ENCODE measurements at regions not wholly inside any gene's neighbourhood (a gene's known extent, or its start where the extent isn't known, plus 50 kb on each side); places are given as distances from the start of the nearest gene placed in this dataset.

DNA sequence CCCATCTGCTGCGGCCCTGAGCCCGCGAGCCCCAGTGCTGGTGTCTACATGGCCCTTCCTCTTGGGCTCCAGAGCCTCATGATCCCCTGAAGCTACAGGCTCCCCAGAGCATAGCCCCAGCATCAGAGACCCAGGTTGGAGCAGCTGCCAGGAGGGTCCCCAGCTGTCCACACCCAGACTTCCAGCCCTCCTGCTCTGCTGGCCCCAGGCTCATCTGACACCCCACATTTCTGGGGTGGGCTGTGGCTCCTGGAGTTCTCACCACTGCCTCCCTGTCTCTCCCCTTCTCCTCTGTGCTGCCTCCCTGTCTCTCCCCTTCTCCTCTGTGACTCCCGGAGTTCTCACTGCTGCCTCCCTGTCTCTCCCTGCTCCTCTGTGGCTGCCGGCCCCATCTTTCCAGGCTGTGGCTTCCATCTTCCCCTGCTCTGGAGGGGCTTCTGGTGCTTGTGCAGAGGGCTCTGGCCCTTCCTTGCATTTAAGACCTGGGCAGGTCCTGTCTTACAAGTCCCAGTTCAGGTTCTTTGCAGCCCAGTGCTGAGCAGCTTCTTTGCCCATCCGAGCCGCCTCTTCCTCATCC lies 108.1 kb downstream of the ERMARD start:
- DNase-seq (ENCODE audit: low read depth in 1 of 2, low spot score in 2 of 2) (peak in 1 of 2 experiments; percentile 19), FAIRE-seq (no peak)
- Histone ChIP-seq H3K4me3 (ENCODE audit: extremely low read depth in 1 of 4, insufficient read depth in 2 of 4, low read depth in 3 of 4, low read length in 4 of 4) (no peak overlapping the region), H3K79me1 (ENCODE audit: low read depth, low read length) (0 out of 2 replicates have a peak, but pooled peaks cover 3% of the 10 kb centered on the region), H3K4me2 (ENCODE audit: insufficient read depth in 1 of 2, low read depth in 2 of 2, low read length in 2 of 2) (no peak overlapping the region), H3K36me3 (ENCODE audit: control insufficient read depth in 2 of 4, insufficient read depth in 4 of 4, low read length in 3 of 4) (no peaks in the 10 kb centered on the region; a peak in 1 of 8 replicates), H3K23me2 (ENCODE audit: low read depth, low read length) (peaks cover 7% of the 10 kb centered on the region), H3K4me1 (replicated peaks in 1 of 4; ENCODE audit: control insufficient read depth in 3 of 4, insufficient read depth in 4 of 4, low read length in 3 of 4) (no peaks in the 10 kb centered on the region; a peak in 1 of 7 replicates), H2BK20ac (ENCODE audit: low read length) (no peak overlapping the region), H2AK5ac (ENCODE audit: low read depth, low read length) (no peak overlapping the region), H3K79me2 (ENCODE audit: control insufficient read depth in 1 of 2, insufficient read depth in 2 of 2, low read length in 2 of 2) (no peaks in the 10 kb centered on the region), H3K9me3 (ENCODE audit: insufficient read depth in 2 of 2, low read depth in 1 of 2, low read length in 1 of 2) (peaks cover 15 to 29% of the 10 kb centered on the region in 2 experiments; a peak in 3 of 4 replicates), H3K56ac (replicated peaks; ENCODE audit: insufficient read length, low read depth, low read length) (no peak overlapping the region), H4K91ac (replicated peaks; ENCODE audit: insufficient read length, low read length) (no peak overlapping the region), H4K8ac (ENCODE audit: extremely low read depth, insufficient read depth, low read length) (no peak overlapping the region), H3K9ac (replicated peaks in 1 of 4; ENCODE audit: extremely low read depth in 1 of 4, low read depth in 3 of 4, low read length in 3 of 4) (no peak overlapping the region), H2AFZ (ENCODE audit: low read length) (no peak overlapping the region), H4K20me1 (replicated peaks in 1 of 2; ENCODE audit: control insufficient read depth in 1 of 2, insufficient read depth in 2 of 2, low read length in 2 of 2) (peaks cover 0 to 2% of the 10 kb centered on the region in 2 experiments), H2BK15ac (ENCODE audit: low read length) (no peak overlapping the region), H4K5ac (ENCODE audit: insufficient read length, low read depth, low read length) (no peak overlapping the region), H2BK12ac (ENCODE audit: low read depth, low read length) (no peak overlapping the region), H3K4ac (replicated peaks; ENCODE audit: insufficient read length, low read depth, low read length) (no peak overlapping the region), H3K27ac (ENCODE audit: low read depth, low read length) (no peak overlapping the region), H3K23ac (ENCODE audit: insufficient read length) (no peak overlapping the region), H3K27me3 (replicated peaks in 1 of 4; ENCODE audit: control insufficient read depth in 3 of 4, extremely low read depth in 1 of 4, insufficient read depth in 3 of 4, low read length in 3 of 4) (no peaks in the 10 kb centered on the region), H2BK5ac (ENCODE audit: low read depth, low read length) (no peak overlapping the region), H2BK120ac (replicated peaks; ENCODE audit: low read depth, low read length) (no peak overlapping the region), H3K18ac (ENCODE audit: extremely low read depth, low read length) (no peak overlapping the region; the same call in 1 of the 2 replicates), H3K14ac (ENCODE audit: insufficient read length) (no peak overlapping the region)
- POLR2A ChIA-PET (ENCODE audit: partially characterized antibody) = no interaction called here
- TF ChIP-seq CHD1 (IDR thresholded peaks at IDR 0.05; ENCODE audit: low read depth, low read length) (no peak), RFX5 (IDR thresholded peaks at IDR 0.05; ENCODE audit: borderline replicate concordance, low read depth, low read length) (no peak), KDM1A (IDR thresholded peaks at IDR 0.05; ENCODE audit: borderline replicate concordance, low read length) (no peak)
- CTCF ChIA-PET (ENCODE audit: partially characterized antibody) = interaction anchor here (0.6 to 1.3 kb wide), 5 partner anchors 28 to 417 kb away, joined by 3 to 5 read pairs (median 3); no protein-coding TSS in a partner anchor
- 92% methylated on average over 7 of the region's 7 CpGs; no CpG with 5 or more reads in 1 of the 2 experiments for WGBS, 2 experiments (ENCODE audit: extremely low coverage in 1 of 2, insufficient coverage in 1 of 2, insufficient read length in 1 of 2, insufficient replicate concordance in 2 of 2, low coverage in 1 of 2, low lambda C conversion rate in 2 of 2, missing lambda C conversion rate in 1 of 2)

All from H1 (cell line).